ENCODE measurements at regions not wholly inside any gene's neighbourhood (a gene's known extent, or its start where the extent isn't known, plus 50 kb on each side); places are given as distances from the start of the nearest gene placed in this dataset.

- no peaks in the 10 kb centered on the region for H3F3A ChIP-seq (ENCODE audit: low read length, unreplicated experiment)
- no peaks in the 10 kb centered on the region for H3K9me3 ChIP-seq (ENCODE audit: low read length)
- ATAC-seq (peak; percentile 73), DNase-seq (peak; percentile 59)
- intact Hi-C loops (cut with micrococcal nuclease) = no loop called here
- BruUV-seq (replicated peaks) = no TSS peak
- no peak overlapping the region for H3K4me3 ChIP-seq (ENCODE audit: low read length)
- ChIA-PET POLR2A (ENCODE audit: unreplicated experiment) (no interaction called here), CTCF (interaction anchor here (0.7 kb wide), 1 partner anchor 54 kb away, joined by 3 read pairs; no protein-coding TSS in a partner anchor)
- no peaks in the 10 kb centered on the region for H3K27me3 ChIP-seq (ENCODE audit: low read length)
- H3K27ac ChIP-seq (ENCODE audit: low read length) = no peak overlapping the region
- H3K79me2 ChIP-seq (ENCODE audit: low read length) = no peaks in the 10 kb centered on the region
- TF ChIP-seq EZH2 (IDR thresholded peaks at IDR 0.05; ENCODE audit: low read length, unreplicated experiment) (no peak), CTCF (conservative IDR thresholded peaks at IDR 0.05; ENCODE audit: low read depth, low read length) (no peak), EZH2phosphoT487 (IDR thresholded peaks at IDR 0.05; ENCODE audit: borderline replicate concordance, low read length) (no peak)
- peak overlapping the region; percentile 33; the same call in 1 of the 2 replicates for H3K4me2 ChIP-seq (ENCODE audit: low read length)
- no peak overlapping the region for H2AFZ ChIP-seq (ENCODE audit: low read length)
- no peaks in the 10 kb centered on the region for H3K9me2 ChIP-seq (replicated peaks; ENCODE audit: low read length)
- H3K36me3 ChIP-seq (ENCODE audit: low read depth, low read length) = no peaks in the 10 kb centered on the region
- H3K4me1 ChIP-seq (ENCODE audit: insufficient read depth, low read length) = peaks cover 12% of the 10 kb centered on the region
- no peaks in the 10 kb centered on the region for H4K20me1 ChIP-seq (ENCODE audit: low read length)
- no peak overlapping the region for H3K9ac ChIP-seq (ENCODE audit: low read length)
These were observed 671.2 kb downstream of the COL12A1 start for GRCh38 chr6:74534465-74535211.

GRCh38 chr6:74519163-74519562 lies 686.7 kb downstream of the COL12A1 start:
- CTCF ChIA-PET = no interaction called here
- H3K27ac ChIP-seq (ENCODE audit: low read length) = no peak overlapping the region
- peak; percentile 90 for ATAC-seq

More at GRCh38 chr6:74519163-74519562, 686.7 kb downstream of the COL12A1 start:
- Histone ChIP-seq H2AFZ (ENCODE audit: low read length) (no peak overlapping the region), H3K36me3 (ENCODE audit: low read depth, low read length) (no peaks in the 10 kb centered on the region), H3K9ac (ENCODE audit: low read length) (no peak overlapping the region), H3K4me2 (ENCODE audit: low read length) (no peak overlapping the region), H3K4me3 (ENCODE audit: low read length) (no peak overlapping the region), H3F3A (ENCODE audit: low read length, unreplicated experiment) (no peaks in the 10 kb centered on the region), H3K9me3 (ENCODE audit: low read length) (no peaks in the 10 kb centered on the region), H3K9me2 (replicated peaks; ENCODE audit: low read length) (no peaks in the 10 kb centered on the region), H3K4me1 (ENCODE audit: insufficient read depth, low read length) (no peaks in the 10 kb centered on the region), H3K79me2 (ENCODE audit: low read length) (no peaks in the 10 kb centered on the region), H4K20me1 (ENCODE audit: low read length) (no peaks in the 10 kb centered on the region), H3K27me3 (ENCODE audit: low read length) (no peaks in the 10 kb centered on the region)
- POLR2A ChIA-PET (ENCODE audit: unreplicated experiment) = interaction anchor here (0.6 kb wide), 1 partner anchor 555 kb away, joined by 7 read pairs; no protein-coding TSS in a partner anchor
- TF ChIP-seq EZH2phosphoT487 (IDR thresholded peaks at IDR 0.05; ENCODE audit: borderline replicate concordance, low read length) = no peak
- TF ChIP-seq EZH2 (IDR thresholded peaks at IDR 0.05; ENCODE audit: low read length, unreplicated experiment) = no peak
- no peak for TF ChIP-seq CTCF (conservative IDR thresholded peaks at IDR 0.05; ENCODE audit: low read depth, low read length)
- peak; percentile 38 for DNase-seq
- no TSS peak for BruUV-seq (replicated peaks)
- intact Hi-C loops (cut with micrococcal nuclease) = loop anchor here (10.0 kb wide), 2 partner anchors 236 to 686 kb away; partner anchors contain the start of gene COL12A1
